HG03139 (cell line): ENCODE measurements at regions not wholly inside any gene's neighbourhood (a gene's known extent, or its start where the extent isn't known, plus 50 kb on each side); places are given as distances from the start of the nearest gene placed in this dataset.

ENCODE experiments used
- ATAC-seq: cut with Tn5 transposase; IDR thresholded peaks from one replicate; pipeline ENCODE4 v1.9.1; 2021; ENCODE audit not compliant: unreplicated experiment

GRCh38 chr7:41878309-41879295 lies 175.7 kb upstream of the INHBA start:
- no peak for ATAC-seq

GRCh38 chr7:41877118-41877517 lies 174.2 kb upstream of the INHBA start:
- no peak for ATAC-seq

- ATAC-seq = no peak
Measured at GRCh38 chr7:41875513-41875912, 172.6 kb upstream of the INHBA start.

GRCh38 chr7:41874201-41874785 lies 171.4 kb upstream of the INHBA start:
- no peak for ATAC-seq

- no peak for ATAC-seq
Measured at GRCh38 chr7:41873741-41874140, 170.9 kb upstream of the INHBA start.

GRCh38 chr7:41872966-41873365 lies 170.1 kb upstream of the INHBA start:
- no peak for ATAC-seq

- no peak for ATAC-seq
Measured at GRCh38 chr7:41870461-41871138, 167.7 kb upstream of the INHBA start.

GRCh38 chr7:41869997-41870396 lies 167.1 kb upstream of the INHBA start:
- no peak for ATAC-seq

- no peak for ATAC-seq
Measured at GRCh38 chr7:41869596-41869995, 166.7 kb upstream of the INHBA start.

- no peak for ATAC-seq
Measured at GRCh38 chr7:41869091-41869490, 166.2 kb upstream of the INHBA start.

- ATAC-seq = no peak
Measured at GRCh38 chr7:41867639-41868280, 164.9 kb upstream of the INHBA start.

GRCh38 chr7:41862261-41862660 lies 159.4 kb upstream of the INHBA start:
- ATAC-seq = no peak

GRCh38 chr7:41861642-41862041 lies 158.8 kb upstream of the INHBA start:
- no peak for ATAC-seq

- ATAC-seq = no peak
Measured at GRCh38 chr7:41858201-41858600, 155.3 kb upstream of the INHBA start.

GRCh38 chr7:41855798-41856197 lies 152.9 kb upstream of the INHBA start:
- ATAC-seq = no peak

GRCh38 chr7:41847606-41848005 lies 144.7 kb upstream of the INHBA start:
- no peak for ATAC-seq

GRCh38 chr7:41847151-41847550 lies 144.3 kb upstream of the INHBA start:
- no peak for ATAC-seq

GRCh38 chr7:41842956-41843355 lies 140.1 kb upstream of the INHBA start:
- no peak for ATAC-seq

GRCh38 chr7:41837916-41838315 lies 135.0 kb upstream of the INHBA start:
- ATAC-seq = no peak

- ATAC-seq = no peak
Measured at GRCh38 chr7:41835976-41836530, 133.2 kb upstream of the INHBA start.
